GM12873 (cell line): ENCODE measurements at regions not wholly inside any gene's neighbourhood (a gene's known extent, or its start where the extent isn't known, plus 50 kb on each side); places are given as distances from the start of the nearest gene placed in this dataset.

Experiments
- TF ChIP-seq, protein P1 (sequence below): IDR thresholded peaks from 2 replicates; pipeline ENCODE4 v1.5.1; 2012; ENCODE audit warnings: low read depth, mild to moderate bottlenecking, moderate library complexity, low read length, control low read depth; ENCODE audit not compliant: insufficient read depth; ENCODE audit errors: missing control alignments

DNA sequence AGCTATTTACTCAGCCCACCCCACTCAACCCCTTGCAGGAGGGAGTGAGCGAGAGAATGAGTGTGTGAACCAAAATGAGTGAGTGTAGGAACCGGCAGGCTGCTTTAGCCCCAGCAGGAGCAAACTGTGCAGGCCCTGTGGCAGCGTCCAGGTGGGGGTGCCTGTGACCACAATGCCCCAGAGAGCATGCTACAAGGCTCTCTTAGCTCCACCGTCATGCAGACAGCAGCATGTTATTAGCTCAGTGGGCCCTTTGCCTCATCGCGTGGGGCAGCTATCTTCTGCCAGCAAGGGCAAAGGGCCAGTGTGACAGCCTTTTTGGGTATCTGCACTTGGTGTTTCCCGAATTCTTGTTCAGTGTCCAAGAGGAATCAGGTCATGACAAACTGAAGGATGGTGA, 271.3 kb downstream of the GPM6A start:
- TF ChIP-seq, protein P1, sequence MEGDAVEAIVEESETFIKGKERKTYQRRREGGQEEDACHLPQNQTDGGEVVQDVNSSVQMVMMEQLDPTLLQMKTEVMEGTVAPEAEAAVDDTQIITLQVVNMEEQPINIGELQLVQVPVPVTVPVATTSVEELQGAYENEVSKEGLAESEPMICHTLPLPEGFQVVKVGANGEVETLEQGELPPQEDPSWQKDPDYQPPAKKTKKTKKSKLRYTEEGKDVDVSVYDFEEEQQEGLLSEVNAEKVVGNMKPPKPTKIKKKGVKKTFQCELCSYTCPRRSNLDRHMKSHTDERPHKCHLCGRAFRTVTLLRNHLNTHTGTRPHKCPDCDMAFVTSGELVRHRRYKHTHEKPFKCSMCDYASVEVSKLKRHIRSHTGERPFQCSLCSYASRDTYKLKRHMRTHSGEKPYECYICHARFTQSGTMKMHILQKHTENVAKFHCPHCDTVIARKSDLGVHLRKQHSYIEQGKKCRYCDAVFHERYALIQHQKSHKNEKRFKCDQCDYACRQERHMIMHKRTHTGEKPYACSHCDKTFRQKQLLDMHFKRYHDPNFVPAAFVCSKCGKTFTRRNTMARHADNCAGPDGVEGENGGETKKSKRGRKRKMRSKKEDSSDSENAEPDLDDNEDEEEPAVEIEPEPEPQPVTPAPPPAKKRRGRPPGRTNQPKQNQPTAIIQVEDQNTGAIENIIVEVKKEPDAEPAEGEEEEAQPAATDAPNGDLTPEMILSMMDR: no peak

GRCh38 chr4:175542786-175543185, 269.3 kb downstream of the GPM6A start:
- TF ChIP-seq, protein P1: no peak

DNA sequence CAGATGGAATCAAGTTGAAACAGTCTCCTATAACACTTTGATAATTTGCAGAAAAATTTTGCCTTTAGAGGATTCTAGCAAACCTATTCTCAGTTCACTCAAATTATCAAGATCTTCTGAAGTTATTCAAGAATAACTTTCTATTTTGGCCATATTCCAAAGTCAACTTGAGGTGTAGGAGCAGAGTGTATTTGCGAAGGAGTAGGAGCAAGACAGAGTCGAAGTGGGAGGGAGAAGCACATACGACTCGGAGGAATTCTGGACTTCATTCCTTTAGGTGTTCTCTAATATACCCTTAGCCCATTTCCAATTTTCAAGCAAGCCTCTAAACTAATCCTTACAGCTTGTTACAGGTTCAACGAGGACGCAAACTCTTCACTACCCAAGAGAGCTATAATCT, 252.9 kb downstream of the GPM6A start:
- TF ChIP-seq, protein P1: no peak

DNA sequence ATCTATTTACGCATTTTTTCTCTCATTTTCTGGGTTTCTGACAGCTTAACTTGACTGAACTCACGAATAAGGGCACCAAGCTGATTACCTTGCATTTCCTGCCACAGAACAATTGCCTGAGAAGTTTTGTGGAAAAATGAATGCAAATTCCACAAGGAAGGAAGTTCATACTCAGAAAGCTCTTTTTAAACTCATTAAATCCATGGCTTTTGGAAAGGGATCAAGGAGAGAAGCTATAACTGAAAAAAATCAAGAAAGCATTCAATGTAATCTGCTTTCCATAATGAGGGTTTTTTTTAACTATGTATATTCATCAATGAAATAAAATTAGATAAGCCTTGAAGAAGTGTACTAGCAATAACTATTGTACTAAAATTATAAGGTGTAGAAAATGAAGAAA, 252.5 kb downstream of the GPM6A start:
- TF ChIP-seq, protein P1: no peak

DNA sequence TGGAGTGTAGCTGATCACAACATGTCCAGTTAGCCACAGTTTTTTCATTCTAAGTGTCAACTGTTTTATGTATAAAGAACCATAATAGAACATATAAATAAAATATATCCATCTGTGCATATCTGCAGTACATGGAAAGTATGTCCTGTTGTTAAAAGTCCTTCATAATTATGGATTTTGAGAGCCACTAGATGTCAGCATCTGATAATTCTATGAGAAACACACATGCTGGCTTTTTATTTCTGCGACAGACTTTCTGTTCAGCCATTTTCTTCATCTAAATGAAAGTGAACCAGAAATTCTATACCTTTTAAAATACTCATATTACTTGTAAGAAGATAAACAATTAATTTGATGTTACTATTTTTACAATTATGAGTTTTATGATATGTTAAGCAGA, 251.5 kb downstream of the GPM6A start:
- TF ChIP-seq, protein P1: no peak

DNA sequence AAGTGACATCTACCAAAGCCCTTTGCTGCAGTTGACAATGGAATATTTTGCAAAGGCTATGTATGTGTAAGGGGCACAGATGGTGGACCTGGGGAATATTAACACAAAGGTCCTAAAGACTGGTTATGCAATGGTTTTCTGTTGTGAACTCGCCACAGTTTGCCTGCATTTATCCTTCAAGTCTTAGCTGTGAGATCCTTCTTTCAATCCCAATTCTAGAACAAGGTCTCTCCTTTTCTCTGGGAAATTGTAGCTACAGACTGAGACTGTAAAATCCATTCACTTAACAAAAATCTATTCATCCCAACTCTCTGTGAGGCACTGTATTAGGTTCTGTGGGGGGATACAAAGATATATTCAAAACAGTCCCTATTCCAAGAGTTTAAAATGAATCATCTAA, 250.4 kb downstream of the GPM6A start:
- TF ChIP-seq, protein P1: no peak

GRCh38 chr4:175562111-175562510, 250.0 kb downstream of the GPM6A start:
- TF ChIP-seq, protein P1: no peak
